Posterior cingulate gyrus (tissue), 11 donors: ENCODE measurements at regions not wholly inside any gene's neighbourhood (a gene's known extent, or its start where the extent isn't known, plus 50 kb on each side); places are given as distances from the start of the nearest gene placed in this dataset.
"Not testable (repeated sequence)": the region's sequence is repeated elsewhere in the genome, so short reads cannot be mapped to it uniquely, and the experiment has no call there.

ENCODE experiments used
- DNase-seq, 10 donors: peaks; one replicate each; pipeline versions ENCODE4 v3.0.0 to v3.0.0-alpha.2; 2020 to 2021; ENCODE audit warnings: mixed read lengths in 3 of 10
- intact Hi-C: fragments of 100-400 bp; cut with DNase I; formaldehyde crosslinking; loops from one replicate; pipeline ENCODE4 v1.15.1; 2023

DNA sequence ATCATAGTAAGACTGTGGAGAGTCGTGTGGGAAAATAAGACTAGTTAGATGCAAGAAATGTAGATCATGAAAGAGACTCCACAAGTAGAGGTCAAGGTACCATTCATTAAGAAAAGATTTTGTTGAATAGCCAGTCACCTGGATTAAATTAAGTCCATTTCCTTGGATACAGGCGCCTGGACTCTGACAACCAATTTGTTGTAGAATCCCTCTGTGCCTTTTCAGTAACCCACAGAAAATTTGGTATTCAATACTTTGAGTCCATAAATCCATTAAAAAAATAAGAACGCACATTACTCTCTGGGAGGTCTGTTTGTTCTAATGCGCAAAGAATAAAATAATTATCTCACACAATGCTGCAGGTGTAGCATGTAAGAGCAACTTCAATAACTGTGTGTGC lies 469.4 kb downstream of the KLF12 start:
- intact Hi-C loops = no loop called here
- DNase-seq = no peak

DNA sequence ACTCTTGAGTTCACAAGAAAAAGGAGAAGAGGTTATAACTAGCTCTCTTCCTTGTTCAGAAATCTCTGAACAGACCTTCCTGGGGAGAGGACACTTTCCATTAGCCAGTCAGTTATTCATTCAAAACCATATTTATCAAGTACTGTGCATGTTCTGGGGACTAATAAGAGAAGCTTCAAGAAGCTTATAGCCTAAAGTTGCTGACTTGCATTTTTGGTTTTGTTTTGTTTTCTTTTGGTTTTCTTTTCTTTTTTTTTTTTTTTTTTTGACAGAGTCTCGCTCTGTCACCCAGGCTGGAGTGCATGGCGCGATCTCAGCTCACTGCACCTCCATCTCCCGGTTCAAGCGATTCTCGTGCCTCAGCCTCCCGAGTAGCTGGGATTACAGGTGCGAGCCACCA lies 471.4 kb downstream of the KLF12 start:
- intact Hi-C loops = no loop called here
- DNase-seq = no peak

DNA sequence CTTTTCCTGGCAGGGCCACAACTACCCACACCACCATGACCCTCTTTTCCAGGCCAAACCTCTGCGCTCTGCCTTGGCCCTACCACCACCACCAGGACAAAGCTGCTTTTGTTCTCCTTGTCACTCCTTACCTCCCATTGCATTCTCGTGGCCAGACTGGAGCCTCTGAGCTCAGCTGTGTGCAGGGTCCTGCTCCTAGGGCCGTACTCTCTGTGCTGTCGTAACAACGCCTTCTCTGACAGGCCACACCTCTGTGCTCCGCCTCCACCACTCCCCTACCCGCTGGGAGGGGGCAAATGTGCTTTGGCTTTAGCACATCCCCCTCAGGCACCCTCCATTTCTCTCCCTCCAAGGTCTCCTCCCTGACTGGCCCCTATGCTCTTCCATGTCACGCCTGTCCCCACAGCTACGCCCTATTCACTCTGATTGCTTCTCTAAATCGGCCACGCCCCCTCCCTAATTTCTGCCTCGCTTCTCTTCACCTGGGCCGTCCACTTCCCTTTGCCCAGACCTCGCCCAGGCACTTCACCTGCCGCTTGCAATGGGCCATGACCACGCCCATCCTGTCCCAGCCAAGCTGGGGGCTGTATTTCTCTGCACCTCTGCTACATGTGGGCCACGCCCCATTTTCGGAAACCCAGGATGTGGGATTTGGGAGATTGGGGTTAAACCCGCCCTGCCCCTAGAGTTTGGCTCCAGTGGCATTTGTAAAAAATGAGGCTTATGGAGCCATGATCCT lies 472.3 kb downstream of the KLF12 start:
- DNase-seq = peak in 2 of 10 donors; percentile 50 to 52
- intact Hi-C loops = no loop called here

GRCh38 chr13:73661066-73661465 lies 473.1 kb downstream of the KLF12 start:
- intact Hi-C loops = no loop called here

GRCh38 chr13:73658639-73659038 lies 475.6 kb downstream of the KLF12 start:
- DNase-seq = no peak
- intact Hi-C loops = no loop called here

More at GRCh38 chr13:73661066-73661465, 473.1 kb downstream of the KLF12 start:
- peak in 2 of 10 donors; percentile 53 to 72 for DNase-seq

- intact Hi-C loops = no loop called here
- peak; percentile 15 to 92 (median 60) for DNase-seq
These were observed 476.2 kb downstream of the KLF12 start for GRCh38 chr13:73657821-73658540.

DNA sequence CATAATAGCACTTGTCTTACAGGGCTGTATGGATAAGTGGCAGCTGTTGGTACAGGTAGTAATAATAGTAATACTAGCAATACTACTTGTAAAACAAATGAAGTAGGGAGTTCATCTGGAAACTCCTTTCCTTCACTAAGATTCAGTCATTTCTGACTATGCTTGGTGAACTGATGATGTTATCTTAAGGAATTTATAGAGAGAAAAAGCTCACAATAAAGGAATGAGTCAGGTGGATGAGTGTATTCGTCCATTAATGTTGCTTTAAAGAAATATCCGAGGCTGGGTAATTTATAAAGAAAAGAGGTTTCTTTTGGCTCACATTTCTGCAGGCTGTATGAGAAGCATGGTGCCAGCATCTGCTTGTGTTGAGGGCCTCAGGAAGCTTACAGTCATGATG lies 477.3 kb downstream of the KLF12 start:
- intact Hi-C loops = no loop called here
- no peak for DNase-seq

DNA sequence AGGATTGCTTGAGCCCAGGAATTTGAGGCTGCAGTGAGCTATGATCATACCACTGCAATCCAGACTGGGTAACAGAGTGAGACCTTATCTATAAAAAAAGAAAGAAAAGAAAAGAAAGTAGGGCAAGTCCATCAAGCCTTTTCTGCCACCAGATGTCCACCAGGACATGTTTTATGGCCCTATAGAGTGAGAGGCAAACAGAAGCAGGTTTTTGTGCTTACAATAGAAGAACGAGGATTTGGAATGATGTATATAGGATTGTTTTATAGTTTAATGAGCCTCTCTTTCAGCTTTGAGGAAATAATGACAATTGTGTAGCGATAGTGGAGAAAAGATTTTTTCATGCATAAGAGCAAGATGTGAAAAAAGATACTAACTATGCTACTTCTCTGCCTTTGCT lies 480.5 kb downstream of the KLF12 start:
- no peak for DNase-seq
- intact Hi-C loops = no loop called here

DNA sequence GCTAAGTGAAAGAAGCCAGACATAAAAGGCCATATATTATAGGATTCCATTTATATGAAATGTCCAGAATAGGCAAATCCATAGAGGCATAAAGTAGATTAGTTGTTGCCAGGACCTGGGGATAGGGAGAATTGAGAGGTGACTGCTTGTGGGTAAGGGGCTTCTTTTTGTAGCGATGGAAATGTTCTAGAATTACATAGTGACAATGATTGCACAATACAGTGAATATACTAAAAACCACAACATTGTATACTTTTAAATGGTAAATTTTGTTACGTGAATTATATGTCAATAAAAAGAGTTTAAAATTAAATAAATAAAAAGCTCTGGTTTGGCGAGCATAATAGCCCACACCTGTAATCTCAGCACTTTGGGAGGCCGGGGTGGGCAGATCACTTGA lies 486.8 kb downstream of the KLF12 start:
- intact Hi-C loops = no loop called here
- no peak for DNase-seq

DNA sequence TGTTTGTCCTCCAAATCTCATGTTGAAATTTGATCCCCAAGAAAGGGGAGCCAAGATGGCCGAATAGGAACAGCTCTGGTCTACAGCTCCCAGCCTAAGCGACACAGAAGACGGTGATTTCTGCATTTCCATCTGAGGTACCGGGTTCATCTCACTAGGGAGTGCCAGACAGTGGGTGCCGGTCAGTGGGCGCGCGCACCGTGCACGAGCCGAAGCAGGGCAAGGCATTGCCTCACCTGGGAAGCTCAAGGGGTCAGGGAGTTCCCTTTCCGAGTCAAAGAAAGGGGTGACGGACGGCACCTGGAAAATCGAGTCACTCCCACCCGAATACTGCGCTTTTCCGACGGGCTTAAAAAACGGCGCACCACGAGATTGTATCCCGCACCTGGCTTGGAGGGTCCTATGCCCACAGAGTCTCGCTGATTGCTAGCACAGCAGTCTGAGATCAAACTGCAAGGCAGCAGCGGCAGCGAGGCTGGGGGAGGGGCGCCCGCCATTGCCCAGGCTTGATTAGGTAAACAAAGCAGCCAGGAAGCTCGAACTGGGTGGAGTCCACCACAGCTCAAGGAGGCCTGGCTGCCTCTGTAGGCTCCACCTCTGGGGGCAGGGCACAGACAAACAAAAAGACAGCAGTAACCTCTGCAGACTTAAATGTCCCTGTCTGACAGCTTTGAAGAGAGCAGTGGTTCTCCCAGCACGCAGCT lies 493.6 kb downstream of the KLF12 start:
- intact Hi-C loops, DNase-seq: not testable (repeated sequence)

- intact Hi-C loops = no loop called here
These were observed 498.9 kb downstream of the KLF12 start for GRCh38 chr13:73635166-73635787.

DNA sequence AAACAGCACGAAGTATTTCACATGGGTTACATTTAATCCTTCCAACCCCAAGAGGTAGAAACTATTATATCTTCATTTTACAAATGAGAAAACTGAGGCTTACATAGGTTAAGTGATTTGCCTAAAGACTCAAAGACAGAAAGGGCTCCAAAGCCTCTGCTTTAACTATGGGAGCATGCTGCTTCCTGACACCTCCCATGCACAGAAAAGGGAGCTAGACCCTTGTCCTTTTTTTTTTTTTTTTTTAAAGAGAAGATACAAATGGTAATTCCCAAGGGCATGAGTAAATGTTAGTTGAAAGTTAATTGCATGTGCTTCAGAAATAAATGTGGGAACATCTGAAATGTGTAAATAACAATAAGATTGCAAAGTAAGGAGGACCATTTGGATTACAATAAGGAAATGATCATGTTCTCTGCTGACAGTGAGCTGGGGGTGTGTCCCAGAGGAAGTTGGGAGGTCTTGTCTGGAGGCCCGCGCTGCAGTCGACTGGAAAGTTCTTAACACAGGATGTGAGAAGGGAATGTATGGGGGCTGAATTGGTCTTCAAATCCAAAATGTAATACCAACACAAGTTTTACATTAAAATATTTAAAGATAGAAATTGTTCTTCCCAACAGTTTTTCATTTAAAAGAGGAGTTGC lies 500.3 kb downstream of the KLF12 start:
- no peak for DNase-seq
- intact Hi-C loops = no loop called here

More at GRCh38 chr13:73635166-73635787, 498.9 kb downstream of the KLF12 start:
- DNase-seq = no peak

DNA sequence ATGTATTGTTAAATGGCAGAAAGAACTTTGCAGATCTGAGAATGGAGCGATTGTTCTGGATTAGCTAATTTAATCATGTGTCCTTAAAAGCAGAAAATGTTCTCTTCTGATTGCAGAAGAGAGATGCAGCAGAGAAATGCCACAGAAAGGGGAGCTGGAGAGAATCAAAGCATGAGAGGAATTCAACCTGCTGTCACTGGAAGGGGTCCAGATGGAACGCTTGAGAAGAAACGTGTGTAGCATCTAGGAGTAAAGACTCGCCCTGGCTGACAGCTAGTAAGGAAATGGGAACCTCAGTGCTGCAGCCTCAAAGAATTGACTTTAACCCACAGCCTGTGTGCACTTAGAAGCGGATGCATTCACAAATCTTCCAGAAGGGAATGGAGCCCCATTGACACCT lies 502.8 kb downstream of the KLF12 start:
- peak in 1 of 10 donors; percentile 14 for DNase-seq
- intact Hi-C loops = no loop called here

DNA sequence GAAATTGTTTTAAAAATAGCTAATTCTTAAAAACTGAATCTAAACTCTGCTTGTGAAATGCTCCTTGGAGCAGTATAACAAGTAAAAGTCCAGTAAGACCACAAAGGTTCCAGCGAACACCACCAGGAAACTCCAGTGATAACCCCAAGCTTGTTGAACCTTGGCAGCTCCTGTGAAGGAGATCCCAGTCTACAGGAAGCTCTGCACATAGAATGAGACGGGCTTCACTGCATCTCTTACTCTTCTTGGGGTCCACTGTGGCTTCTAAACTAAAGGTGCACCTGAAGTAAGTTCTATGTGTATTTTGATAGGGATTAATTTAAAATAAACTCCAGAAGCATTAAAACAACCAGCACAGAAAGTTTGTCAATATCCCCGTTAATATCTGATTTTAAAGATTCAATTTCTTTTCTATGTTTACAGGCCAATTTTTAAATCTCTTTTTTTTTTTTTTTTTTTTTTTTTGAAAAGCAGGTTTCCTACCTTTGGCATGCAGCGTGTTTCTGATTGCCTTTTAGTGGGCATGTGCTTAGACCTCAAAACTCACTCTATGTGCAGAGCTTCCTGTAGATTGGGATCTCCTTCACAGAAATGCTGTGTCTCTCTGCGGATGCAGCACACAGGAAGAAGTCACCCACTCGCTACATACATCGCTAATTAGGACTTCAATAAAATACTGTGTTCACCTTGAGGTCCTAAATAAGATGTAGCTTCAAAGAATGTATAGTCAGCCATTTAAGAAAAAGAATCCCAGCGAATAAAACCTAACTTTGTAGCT lies 508.5 kb downstream of the KLF12 start:
- intact Hi-C loops = no loop called here
- no peak for DNase-seq

- intact Hi-C loops = no loop called here
- no peak for DNase-seq
These were observed 510.9 kb downstream of the KLF12 start for GRCh38 chr13:73623281-73623680.

DNA sequence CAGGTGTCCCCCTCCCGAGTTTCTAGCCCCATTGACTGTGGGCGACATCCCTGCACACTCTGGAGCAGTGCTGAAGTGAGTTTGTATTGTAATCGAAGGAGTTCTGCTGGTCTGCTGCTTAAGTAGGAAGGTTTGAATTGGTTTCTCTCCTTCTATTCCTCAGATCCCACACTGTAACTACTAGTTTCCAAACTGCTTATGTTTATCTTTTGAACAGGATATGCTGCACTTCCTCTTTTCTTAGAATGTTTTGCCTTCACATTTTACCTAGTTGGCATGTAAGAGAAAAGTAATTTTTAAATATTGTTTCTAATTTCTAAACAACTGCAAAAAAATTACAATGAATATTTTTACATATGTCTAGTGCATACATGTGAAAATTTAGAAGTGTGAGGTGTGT lies 511.8 kb downstream of the KLF12 start:
- DNase-seq = no peak
- intact Hi-C loops = no loop called here

- intact Hi-C loops = no loop called here
- no peak for DNase-seq
These were observed 515.8 kb downstream of the KLF12 start for GRCh38 chr13:73618275-73618865.

DNA sequence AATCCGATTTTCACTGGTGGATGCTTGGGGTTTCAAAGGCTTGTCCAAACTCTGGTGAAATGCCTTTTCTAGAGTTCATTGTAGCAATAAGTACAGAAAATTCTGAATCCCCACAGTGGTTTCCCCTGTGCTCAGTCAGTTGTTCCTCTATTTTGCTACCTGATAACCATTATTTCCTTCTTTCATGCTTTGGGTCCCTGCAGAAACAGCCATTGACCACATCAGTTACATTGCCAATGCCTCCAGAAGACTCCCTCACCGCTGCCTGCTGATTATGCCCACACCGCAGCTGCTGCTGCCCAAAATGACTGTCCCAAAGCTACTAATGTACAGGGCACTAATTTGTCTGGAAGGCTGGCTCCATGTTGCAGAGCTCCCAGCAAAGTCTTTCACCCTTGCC lies 517.3 kb downstream of the KLF12 start:
- intact Hi-C loops = no loop called here
- no peak for DNase-seq
